HepG2 (cell line): ENCODE measurements at regions not wholly inside any gene's neighbourhood (a gene's known extent, or its start where the extent isn't known, plus 50 kb on each side); places are given as distances from the start of the nearest gene placed in this dataset.

ENCODE experiments used
- ATAC-seq: fragments of 200-7000 bp; cut with Tn5 transposase; 3 replicates; pipeline ENCODE4 v1.9.1; 2020; ENCODE audit warnings: mild to moderate bottlenecking, moderate library complexity
- BruUV-seq: library from RNA; stranded (reverse); fragments of 400-500 nt; replicated peaks from 2 replicates; lab custom pipeline; 2021; lab: Mats Ljungman, UMichigan
- CTCF ChIA-PET: fragments of 300-600 bp; formaldehyde crosslinking; extraction: SDS; loops from one replicate; lab custom pipeline; 2021; ENCODE audit warnings: low total read pairs, inconsistent platforms, low intra/inter-chr PET ratio; lab: Yijun Ruan, JAX
- POLR2A ChIA-PET: fragments of 350-600 bp; sonication (Branson Sonifier 250); formaldehyde crosslinking; loops from one replicate; lab custom pipeline; 2020; ENCODE audit warnings: antibody characterized with exemption, inconsistent platforms; lab: Yijun Ruan, JAX
- DNase-seq: peaks from one replicate; pipeline ENCODE4 v3.0.0-alpha.2; 2015; ENCODE audit warnings: low spot score
- FAIRE-seq: peaks from 3 replicates; lab custom pipeline; 2011; peaks lifted over from hg19 to GRCh38; lab: Jason Lieb, UNC
- H2AFZ ChIP-seq: one replicate; pipeline ENCODE4 v1.6.1; 2011; ENCODE audit warnings: low read length, inconsistent platforms
- H3K27ac ChIP-seq: fragments of 300-600 bp; 3 replicates; pipeline ENCODE4 v1.8.0; 2011; ENCODE audit warnings: mixed run types, mild to moderate bottlenecking, mixed read lengths, low read length, inconsistent platforms; ENCODE audit not compliant: insufficient read depth; ENCODE audit errors: extremely low read length
- H3K27me3 ChIP-seq, 2 experiments: fragments of 200-600 bp in 1 of 2; 2 replicates in 1 of 2; 3 replicates in 1 of 2; pipeline versions ENCODE4 v1.6.0 to v1.8.0; 2011; ENCODE audit warnings: low read length in 2 of 2, mild to moderate bottlenecking in 2 of 2, moderate library complexity in 2 of 2, inconsistent platforms in 1 of 2; ENCODE audit not compliant: insufficient read depth in 2 of 2, control insufficient read depth in 1 of 2
- H3K36me3 ChIP-seq, 2 experiments: fragments of 200-600 bp in 1 of 2; replicated peaks in 1 of 2; 2 replicates in 1 of 2; 3 replicates in 1 of 2; pipeline versions ENCODE4 v1.5.1 to v1.8.0; 2011; ENCODE audit warnings: low read length in 2 of 2, inconsistent platforms in 1 of 2; ENCODE audit not compliant: insufficient read depth in 2 of 2, control insufficient read depth in 1 of 2
- H3K4me1 ChIP-seq: 2 replicates; pipeline ENCODE4 v1.5.1; 2012; ENCODE audit warnings: low read length, inconsistent platforms; ENCODE audit not compliant: insufficient read depth
- H3K4me2 ChIP-seq: 2 replicates; pipeline ENCODE4 v1.6.0; 2011; ENCODE audit warnings: low read depth, low read length, inconsistent platforms
- H3K4me3 ChIP-seq, 3 experiments: fragments of 200-600 bp in 1 of 3; sonication (generic), shearing (Covaris generic) in 1 of 3; replicated peaks in 1 of 3; 2 replicates each; pipeline ENCODE4 v1.5.1; 2011 to 2016; ENCODE audit warnings: low read length in 3 of 3, inconsistent platforms in 2 of 3, low read depth in 2 of 3, mild to moderate bottlenecking in 2 of 3, control low read depth in 1 of 3, mixed read lengths in 1 of 3; ENCODE audit not compliant: insufficient read depth in 1 of 3
- H3K79me2 ChIP-seq: one replicate; pipeline ENCODE4 v1.6.1; 2011; ENCODE audit warnings: low read length, inconsistent platforms; ENCODE audit not compliant: insufficient read depth
- H3K9ac ChIP-seq: 2 replicates; pipeline ENCODE4 v1.6.0; 2011; ENCODE audit warnings: mild to moderate bottlenecking, low read depth, low read length, inconsistent platforms; ENCODE audit not compliant: insufficient read depth
- H3K9me3 ChIP-seq: 2 replicates; pipeline ENCODE4 v1.5.1; 2012; ENCODE audit warnings: mild to moderate bottlenecking, low read length
- H4K20me1 ChIP-seq: 2 replicates; pipeline ENCODE4 v1.6.0; 2011; ENCODE audit warnings: inconsistent platforms, mild to moderate bottlenecking, low read length, moderate library complexity; ENCODE audit not compliant: insufficient read depth
- MIER2 ChIP-seq: IDR thresholded peaks from 2 replicates; pipeline ENCODE4 v1.6.1; 2016; ENCODE audit warnings: missing biosample characterization, missing genetic modification reagents
- NCOA5 ChIP-seq: sonication (generic); formaldehyde crosslinking; IDR thresholded peaks from 2 replicates; pipeline ENCODE4 v1.4.0; 2020; ENCODE audit warnings: missing genetic modification reagents
- NONO ChIP-seq, 2 experiments: fragments of 450-650 bp in 1 of 2; sonication (generic) in 1 of 2; formaldehyde crosslinking in 1 of 2; IDR thresholded peaks in 1 of 2; conservative IDR thresholded peaks in 1 of 2; 2 replicates each; pipeline versions ENCODE4 v1.6.1 to v1.8.0; 2017 to 2022; ENCODE audit warnings: mild to moderate bottlenecking in 1 of 2, missing genetic modification reagents in 1 of 2, moderate library complexity in 1 of 2
- SIX1 ChIP-seq: sonication (generic); formaldehyde crosslinking; IDR thresholded peaks from 2 replicates; pipeline ENCODE4 v1.4.0; 2020; ENCODE audit warnings: missing genetic modification reagents, borderline replicate concordance
- ZNF33B ChIP-seq: sonication (generic); formaldehyde crosslinking; IDR thresholded peaks from 2 replicates; pipeline ENCODE4 v1.5.1; 2020; ENCODE audit warnings: mild to moderate bottlenecking, missing genetic modification reagents
- WGBS: methylation state at CpG from one replicate; pipeline ENCODE4 v1.1.6; 2017; ENCODE audit warnings: low lambda C conversion rate; 5-methylcytosine and 5-hydroxymethylcytosine counted together
- in situ Hi-C: cut with HindIII; loops from 2 replicates; pipeline ENCODE4 v1.10.0; 2017; ENCODE audit warnings: low pct_unique_long_range_greater_than_20kb; ENCODE audit not compliant: extremely low pct_ligation_motif_present
- intact Hi-C: fragments of 100-400 bp; cut with micrococcal nuclease; formaldehyde crosslinking; loops from one replicate; pipeline ENCODE4 v1.10.0; 2022; ENCODE audit not compliant: unreplicated experiment
- TF ChIP-seq, protein P1 (sequence below): IDR thresholded peaks from 2 replicates; pipeline ENCODE4 v1.6.1; 2016
- TF ChIP-seq, protein P2 (sequence below): IDR thresholded peaks from 2 replicates; pipeline ENCODE4 v1.6.1; 2016; ENCODE audit warnings: low read depth, borderline replicate concordance
- TF ChIP-seq, protein P3 (sequence below): sonication (generic); formaldehyde crosslinking; IDR thresholded peaks from 2 replicates; pipeline ENCODE4 v1.5.1; 2020; ENCODE audit warnings: missing genetic modification reagents, mild to moderate bottlenecking, borderline replicate concordance

DNA sequence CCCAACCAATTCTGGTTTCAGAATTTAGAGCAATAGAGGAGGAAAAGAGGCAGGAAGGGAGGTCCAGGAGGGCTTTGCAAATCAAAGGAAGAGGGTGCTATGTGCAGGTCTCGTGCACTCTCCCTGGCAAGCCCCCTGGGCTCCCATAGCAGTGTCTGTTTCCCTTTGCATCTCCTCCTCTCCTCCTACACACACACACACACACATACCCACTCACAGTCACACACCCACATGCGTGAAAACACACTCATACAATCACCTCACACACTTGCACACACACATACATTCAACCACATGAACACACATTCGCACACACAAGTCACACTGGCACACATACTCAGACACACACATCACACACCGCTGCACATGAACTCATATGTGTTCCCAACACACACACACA is 105.3 kb downstream of the OAT start (continued):
- TF ChIP-seq, protein P1, sequence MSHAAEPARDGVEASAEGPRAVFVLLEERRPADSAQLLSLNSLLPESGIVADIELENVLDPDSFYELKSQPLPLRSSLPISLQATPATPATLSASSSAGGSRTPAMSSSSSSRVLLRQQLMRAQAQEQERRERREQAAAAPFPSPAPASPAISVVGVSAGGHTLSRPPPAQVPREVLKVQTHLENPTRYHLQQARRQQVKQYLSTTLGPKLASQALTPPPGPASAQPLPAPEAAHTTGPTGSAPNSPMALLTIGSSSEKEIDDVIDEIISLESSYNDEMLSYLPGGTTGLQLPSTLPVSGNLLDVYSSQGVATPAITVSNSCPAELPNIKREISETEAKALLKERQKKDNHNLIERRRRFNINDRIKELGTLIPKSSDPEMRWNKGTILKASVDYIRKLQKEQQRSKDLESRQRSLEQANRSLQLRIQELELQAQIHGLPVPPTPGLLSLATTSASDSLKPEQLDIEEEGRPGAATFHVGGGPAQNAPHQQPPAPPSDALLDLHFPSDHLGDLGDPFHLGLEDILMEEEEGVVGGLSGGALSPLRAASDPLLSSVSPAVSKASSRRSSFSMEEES, result no peak
- TF ChIP-seq NCOA5 (CRISPR knock-in tag) (no peak), MIER2 (CRISPR knock-in tag) (no peak)
- TF ChIP-seq, protein P2, sequence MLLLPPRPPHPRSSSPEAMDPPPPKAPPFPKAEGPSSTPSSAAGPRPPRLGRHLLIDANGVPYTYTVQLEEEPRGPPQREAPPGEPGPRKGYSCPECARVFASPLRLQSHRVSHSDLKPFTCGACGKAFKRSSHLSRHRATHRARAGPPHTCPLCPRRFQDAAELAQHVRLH (CRISPR knock-in tag), result no peak

DNA sequence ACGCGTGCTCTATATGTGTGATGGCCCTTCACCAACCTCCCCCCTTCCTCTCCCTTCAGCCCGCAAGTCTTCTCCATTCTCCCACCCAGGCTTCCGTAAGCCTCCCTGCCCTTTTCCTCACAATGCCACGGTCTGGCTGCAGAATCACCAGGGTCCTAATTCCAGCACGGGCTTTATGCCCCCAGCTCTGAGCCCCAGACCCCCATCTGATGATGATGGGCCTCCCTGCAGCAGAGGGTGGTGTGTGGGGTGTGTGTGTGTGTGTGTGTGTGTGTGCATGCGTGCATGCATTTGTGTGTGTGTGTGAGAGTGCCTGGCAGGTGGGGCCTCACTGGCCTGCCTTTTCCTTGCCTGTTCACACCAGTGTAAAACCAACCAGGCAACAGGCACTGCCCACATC is 109.9 kb downstream of the OAT start:
- Histone ChIP-seq H3K36me3 (no peaks in the 10 kb centered on the region), H4K20me1 (no peaks in the 10 kb centered on the region), H2AFZ (no peak overlapping the region), H3K79me2 (no peaks in the 10 kb centered on the region), H3K27me3 (no peaks in the 10 kb centered on the region), H3K4me1 (no peaks in the 10 kb centered on the region), H3K4me2 (no peak overlapping the region), H3K27ac (no peak overlapping the region), H3K9ac (no peak overlapping the region), H3K9me3 (no peaks in the 10 kb centered on the region), H3K4me3 (no peak overlapping the region)
- POLR2A ChIA-PET, result no interaction called here
- 52% methylated on average over 6 of the region's 7 CpGs for WGBS
- in situ Hi-C loops, result no loop called here
- TF ChIP-seq SIX1 (CRISPR knock-in tag), result no peak
- TF ChIP-seq ZNF33B (CRISPR knock-in tag), result no peak
- TF ChIP-seq NONO (IDR thresholded peaks at IDR 0.05), result no peak
- no peak for TF ChIP-seq NONO (CRISPR knock-in tag; conservative IDR thresholded peaks at IDR 0.05)
- TF ChIP-seq, protein P3, sequence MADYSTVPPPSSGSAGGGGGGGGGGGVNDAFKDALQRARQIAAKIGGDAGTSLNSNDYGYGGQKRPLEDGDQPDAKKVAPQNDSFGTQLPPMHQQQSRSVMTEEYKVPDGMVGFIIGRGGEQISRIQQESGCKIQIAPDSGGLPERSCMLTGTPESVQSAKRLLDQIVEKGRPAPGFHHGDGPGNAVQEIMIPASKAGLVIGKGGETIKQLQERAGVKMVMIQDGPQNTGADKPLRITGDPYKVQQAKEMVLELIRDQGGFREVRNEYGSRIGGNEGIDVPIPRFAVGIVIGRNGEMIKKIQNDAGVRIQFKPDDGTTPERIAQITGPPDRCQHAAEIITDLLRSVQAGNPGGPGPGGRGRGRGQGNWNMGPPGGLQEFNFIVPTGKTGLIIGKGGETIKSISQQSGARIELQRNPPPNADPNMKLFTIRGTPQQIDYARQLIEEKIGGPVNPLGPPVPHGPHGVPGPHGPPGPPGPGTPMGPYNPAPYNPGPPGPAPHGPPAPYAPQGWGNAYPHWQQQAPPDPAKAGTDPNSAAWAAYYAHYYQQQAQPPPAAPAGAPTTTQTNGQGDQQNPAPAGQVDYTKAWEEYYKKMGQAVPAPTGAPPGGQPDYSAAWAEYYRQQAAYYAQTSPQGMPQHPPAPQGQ (CRISPR knock-in tag), result no peak
- no TSS peak for BruUV-seq
- FAIRE-seq, result no peak
- intact Hi-C loops, result no loop called here
- no peak for ATAC-seq
- DNase-seq, result no peak
- CTCF ChIA-PET, result no interaction called here
